Spinal cord (tissue), 9 donors: ENCODE measurements at regions not wholly inside any gene's neighbourhood (a gene's known extent, or its start where the extent isn't known, plus 50 kb on each side); places are given as distances from the start of the nearest gene placed in this dataset.

Source experiments
- DNase-seq, 6 donors: peaks; one replicate each; pipeline versions ENCODE4 v3.0.0 to v3.0.0-alpha.2; 2013 to 2015; ENCODE audit warnings: low spot score in 6 of 6, low read depth in 4 of 6
- H3K27ac ChIP-seq: one replicate; pipeline ENCODE4 v1.5.1; 2013; ENCODE audit warnings: low read depth, low read length, control low read depth
- H3K27me3 ChIP-seq: one replicate; pipeline ENCODE4 v1.6.1; 2013; ENCODE audit warnings: low read length; ENCODE audit not compliant: control insufficient read depth, insufficient read depth
- H3K36me3 ChIP-seq: one replicate; pipeline ENCODE4 v1.6.1; 2013; ENCODE audit warnings: low read length; ENCODE audit not compliant: control insufficient read depth, insufficient read depth
- H3K4me1 ChIP-seq: one replicate; pipeline ENCODE4 v1.6.1; 2013; ENCODE audit warnings: low read length; ENCODE audit not compliant: control insufficient read depth, insufficient read depth
- H3K4me3 ChIP-seq: one replicate; pipeline ENCODE4 v1.5.1; 2013; ENCODE audit warnings: low read depth, low read length, control low read depth
- H3K9me3 ChIP-seq: one replicate; pipeline ENCODE4 v1.6.1; 2013; ENCODE audit warnings: low read length; ENCODE audit not compliant: control insufficient read depth, insufficient read depth
- WGBS: methylation state at CpG from one replicate; pipeline ENCODE4 v1.1.5; 2013; ENCODE audit warnings: missing lambda C conversion rate; ENCODE audit not compliant: insufficient coverage; 5-methylcytosine and 5-hydroxymethylcytosine counted together
- donor health status: healthy.

GRCh38 chr13:50548586-50548985 is 294.9 kb downstream of the DLEU7 start:
- H3K27ac ChIP-seq, result no peak overlapping the region
- H3K27me3 ChIP-seq, result no peaks in the 10 kb centered on the region
- H3K4me1 ChIP-seq, result no peaks in the 10 kb centered on the region
- DNase-seq, result no peak
- no peaks in the 10 kb centered on the region for H3K36me3 ChIP-seq
- WGBS, result no CpG with 5 or more reads among the region's 2 CpGs
- H3K4me3 ChIP-seq, result no peak overlapping the region
- no peaks in the 10 kb centered on the region for H3K9me3 ChIP-seq

DNA sequence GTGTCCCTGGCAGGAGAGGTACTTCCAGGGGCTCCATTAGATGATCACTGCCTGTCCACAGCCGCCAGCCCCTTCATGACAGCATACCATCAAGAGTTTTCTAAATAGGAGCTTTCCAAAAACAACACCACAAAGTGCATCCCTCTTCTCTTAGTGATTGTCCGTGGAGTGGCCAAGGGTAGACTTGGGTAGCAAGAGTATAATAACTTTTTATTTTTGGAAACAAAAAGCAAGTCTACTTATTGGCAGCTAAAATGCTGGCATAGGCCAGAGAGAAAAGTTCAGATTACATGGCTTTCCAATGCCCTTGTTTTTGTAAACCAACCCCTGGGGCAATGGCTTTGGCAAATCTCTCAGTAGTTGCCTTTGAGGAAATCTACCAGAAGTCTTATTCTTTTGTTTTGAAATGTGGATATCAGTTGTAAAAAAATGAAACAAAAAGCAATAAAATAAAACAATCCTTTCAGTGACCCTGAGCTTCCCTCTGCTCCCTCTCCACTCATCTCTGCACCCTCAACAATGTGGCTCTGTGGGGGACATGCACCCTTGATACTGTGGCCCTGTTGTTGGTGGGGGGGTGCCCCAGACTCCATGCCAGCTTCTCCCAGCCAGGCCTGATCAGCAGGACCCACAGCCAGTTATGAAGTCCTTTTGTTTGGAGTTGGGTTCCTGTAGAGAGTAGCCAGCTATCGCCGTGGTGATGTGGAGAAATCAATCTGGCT is 294.1 kb downstream of the DLEU7 start:
- Histone ChIP-seq H3K4me1 (no peaks in the 10 kb centered on the region), H3K27ac (no peak overlapping the region), H3K36me3 (no peaks in the 10 kb centered on the region), H3K27me3 (no peaks in the 10 kb centered on the region), H3K4me3 (no peak overlapping the region), H3K9me3 (no peaks in the 10 kb centered on the region)
- no peak for DNase-seq
- WGBS, result no CpG with 5 or more reads among the region's 4 CpGs

- no peak overlapping the region for H3K27ac ChIP-seq
- H3K4me3 ChIP-seq, result no peak overlapping the region
- no peaks in the 10 kb centered on the region for H3K27me3 ChIP-seq
- H3K4me1 ChIP-seq, result no peaks in the 10 kb centered on the region
- H3K36me3 ChIP-seq, result no peaks in the 10 kb centered on the region
- no peaks in the 10 kb centered on the region for H3K9me3 ChIP-seq
- no peak for DNase-seq
- no CpG with 5 or more reads among the region's 1 CpG for WGBS
These were observed 293.3 kb downstream of the DLEU7 start for GRCh38 chr13:50550151-50550550.

DNA sequence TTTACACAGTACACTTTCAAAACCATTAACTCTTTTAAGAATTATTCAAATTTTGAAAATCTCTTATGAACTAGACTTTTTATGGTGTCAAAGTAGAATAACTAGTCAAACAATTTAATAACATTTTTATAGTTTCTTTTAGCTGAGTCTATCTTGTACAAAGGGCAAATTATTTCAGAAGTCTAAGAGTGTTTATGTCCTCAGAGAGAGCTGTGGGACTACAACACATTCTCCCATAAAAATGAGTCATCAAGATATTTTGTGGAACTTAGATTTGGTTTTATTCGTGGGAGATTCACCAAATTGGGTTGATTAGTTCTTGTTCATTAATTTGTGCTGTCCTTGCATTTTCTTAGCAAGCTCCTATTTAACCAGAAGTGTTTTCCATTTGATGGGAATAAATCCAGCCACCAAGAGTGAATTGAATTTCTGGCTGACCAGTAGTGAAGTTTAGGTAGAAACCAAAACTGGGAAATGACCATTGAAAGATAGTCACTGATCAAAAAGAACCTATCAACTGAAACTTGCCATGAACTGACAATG is 291.0 kb downstream of the DLEU7 start:
- Histone ChIP-seq H3K27ac (no peak overlapping the region), H3K4me3 (no peak overlapping the region), H3K36me3 (no peaks in the 10 kb centered on the region), H3K4me1 (no peaks in the 10 kb centered on the region), H3K9me3 (no peaks in the 10 kb centered on the region), H3K27me3 (no peaks in the 10 kb centered on the region)
- no CpG with 5 or more reads among the region's 1 CpG for WGBS
- no peak for DNase-seq

- no peak overlapping the region for H3K4me3 ChIP-seq
- no peaks in the 10 kb centered on the region for H3K36me3 ChIP-seq
- H3K4me1 ChIP-seq, result no peaks in the 10 kb centered on the region
- no peak for DNase-seq
- H3K9me3 ChIP-seq, result peaks cover 1% of the 10 kb centered on the region
- H3K27ac ChIP-seq, result no peak overlapping the region
- H3K27me3 ChIP-seq, result no peaks in the 10 kb centered on the region
These were observed 281.8 kb downstream of the DLEU7 start for GRCh38 chr13:50561739-50562138.

DNA sequence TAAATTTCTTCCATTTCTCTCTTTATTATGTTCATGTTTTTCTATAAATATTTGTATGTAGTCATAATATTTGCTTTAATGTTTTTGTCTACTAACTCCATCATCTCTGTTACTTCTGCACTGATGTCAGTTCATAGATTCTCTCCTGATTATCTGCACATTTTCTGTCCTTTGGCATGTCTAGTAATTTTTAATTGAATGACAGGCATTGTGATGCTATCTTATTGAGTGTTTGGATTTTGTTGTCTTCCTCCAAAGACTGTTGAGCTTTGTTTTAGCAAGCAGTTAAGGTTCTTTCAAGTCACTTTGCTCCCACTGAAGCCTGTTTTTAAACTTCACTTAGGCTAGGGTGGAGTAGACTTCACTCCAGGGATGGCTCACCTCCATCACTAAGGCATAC is 276.8 kb downstream of the DLEU7 start:
- Histone ChIP-seq H3K9me3 (peaks cover 1% of the 10 kb centered on the region), H3K4me3 (no peak overlapping the region), H3K36me3 (no peaks in the 10 kb centered on the region), H3K4me1 (no peaks in the 10 kb centered on the region), H3K27ac (no peak overlapping the region), H3K27me3 (no peaks in the 10 kb centered on the region)
- DNase-seq, result no peak

DNA sequence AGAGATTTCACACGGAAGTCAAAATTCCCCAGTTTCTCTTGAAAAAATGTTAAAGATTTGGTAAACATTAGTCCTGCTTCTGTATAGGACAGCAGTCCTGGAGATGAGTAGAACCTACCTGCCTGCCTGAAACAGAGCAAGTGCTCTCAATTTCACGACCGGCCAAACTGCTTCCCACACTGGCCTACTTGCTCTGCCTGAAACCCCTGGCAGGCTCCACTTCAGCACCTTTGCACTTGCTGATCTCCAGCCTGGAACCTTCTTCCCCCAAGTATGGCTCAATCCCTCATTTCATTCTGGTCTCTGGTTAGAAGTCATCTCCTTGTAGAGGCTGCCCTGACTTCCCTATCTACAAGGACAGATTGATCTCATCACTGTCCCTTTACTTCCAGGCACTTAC is 271.4 kb downstream of the DLEU7 start:
- H3K4me3 ChIP-seq, result no peak overlapping the region
- no peak for DNase-seq
- H3K9me3 ChIP-seq, result no peaks in the 10 kb centered on the region
- no peaks in the 10 kb centered on the region for H3K4me1 ChIP-seq
- 82% methylated on average over 2 of the region's 3 CpGs for WGBS
- H3K27me3 ChIP-seq, result no peaks in the 10 kb centered on the region
- no peak overlapping the region for H3K27ac ChIP-seq
- no peaks in the 10 kb centered on the region for H3K36me3 ChIP-seq

DNA sequence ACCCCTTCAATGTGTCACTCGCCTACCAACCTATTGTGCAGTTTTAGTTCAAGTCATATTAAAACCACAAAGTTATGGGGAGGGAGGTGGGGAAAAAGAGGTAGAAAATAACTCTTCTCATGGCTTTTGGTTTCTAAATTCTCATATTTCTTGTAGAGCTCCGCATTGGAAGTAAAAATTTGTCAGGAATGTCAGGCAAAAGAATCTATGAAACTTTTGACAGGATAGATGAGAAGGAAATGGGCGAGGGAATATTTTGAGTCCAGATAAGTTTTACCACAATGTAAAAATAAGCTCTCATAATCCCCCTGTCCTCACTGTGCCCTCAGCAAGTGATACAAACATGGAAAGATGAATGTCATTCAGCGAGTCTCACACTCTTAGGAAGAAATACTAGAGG is 270.4 kb downstream of the DLEU7 start:
- Histone ChIP-seq H3K27ac (no peak overlapping the region), H3K36me3 (no peaks in the 10 kb centered on the region), H3K4me1 (no peaks in the 10 kb centered on the region), H3K27me3 (no peaks in the 10 kb centered on the region), H3K4me3 (no peak overlapping the region), H3K9me3 (no peaks in the 10 kb centered on the region)
- DNase-seq, result no peak
- 80% methylated on average over 1 of the region's 4 CpGs for WGBS

DNA sequence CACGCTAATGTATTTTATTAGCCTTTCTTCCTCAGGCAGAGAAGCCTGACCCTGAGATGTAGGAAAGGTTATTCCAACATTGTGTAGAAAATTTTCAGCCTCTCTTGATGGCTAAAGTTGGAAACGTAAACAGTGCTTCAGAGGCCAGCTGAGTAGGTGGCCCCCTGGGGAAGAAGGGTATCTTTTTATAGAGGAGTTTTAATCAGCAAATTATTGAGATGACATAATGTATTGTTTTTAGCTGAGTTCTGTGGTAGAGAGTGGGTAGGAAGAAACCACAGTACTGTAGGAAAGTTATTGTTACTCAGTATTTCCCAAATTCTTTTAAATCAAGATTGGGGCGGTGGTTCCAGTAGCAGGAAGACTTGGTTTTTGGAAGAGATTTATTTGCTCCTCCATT is 268.8 kb downstream of the DLEU7 start:
- Histone ChIP-seq H3K9me3 (no peaks in the 10 kb centered on the region), H3K27ac (no peak overlapping the region), H3K4me1 (no peaks in the 10 kb centered on the region), H3K36me3 (no peaks in the 10 kb centered on the region), H3K4me3 (no peak overlapping the region), H3K27me3 (no peaks in the 10 kb centered on the region)
- peak in 1 of 6 donors; percentile 42 for DNase-seq
- 83% methylated on average over 1 of the region's 3 CpGs for WGBS

GRCh38 chr13:50575138-50575537 is 268.4 kb downstream of the DLEU7 start:
- H3K4me3 ChIP-seq, result no peak overlapping the region
- H3K9me3 ChIP-seq, result no peaks in the 10 kb centered on the region
- no peak for DNase-seq
- no peaks in the 10 kb centered on the region for H3K27me3 ChIP-seq
- peak overlapping the region; percentile 7 for H3K27ac ChIP-seq
- no peaks in the 10 kb centered on the region for H3K36me3 ChIP-seq
- H3K4me1 ChIP-seq, result no peaks in the 10 kb centered on the region
- WGBS, result no CpG with 5 or more reads among the region's 3 CpGs
